ENCODE measurements at regions not wholly inside any gene's neighbourhood (a gene's known extent, or its start where the extent isn't known, plus 50 kb on each side); places are given as distances from the start of the nearest gene placed in this dataset.
"Not testable (repeated sequence)": the region's sequence is repeated elsewhere in the genome, so short reads cannot be mapped to it uniquely, and the experiment has no call there.

- no peak for DNase-seq (ENCODE audit: low read depth)
Measured at GRCh38 chr7:13708670-13709069, 280.8 kb downstream of the ETV1 start.

GRCh38 chr7:13713092-13713491 lies 276.4 kb downstream of the ETV1 start:
- no peak for DNase-seq (ENCODE audit: low read depth)

DNA sequence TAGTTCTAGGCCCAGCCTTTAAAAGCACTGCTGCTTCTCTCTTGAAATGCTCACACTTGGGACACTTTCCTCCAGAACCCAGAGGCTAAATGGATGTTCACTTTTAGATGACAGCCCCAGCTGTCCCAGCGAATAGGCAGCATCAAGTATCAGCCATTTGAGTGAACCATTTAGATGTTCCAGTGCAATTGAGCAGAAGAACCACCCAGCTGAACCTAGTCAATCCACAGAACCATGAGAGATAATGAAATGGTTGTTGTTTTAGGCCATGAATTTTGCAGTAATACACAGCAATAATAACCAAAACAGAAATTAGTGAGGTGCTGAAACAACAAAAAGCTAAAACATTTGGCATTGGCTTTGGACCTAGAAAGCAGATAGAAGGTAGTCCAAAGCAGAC lies 273.9 kb downstream of the ETV1 start:
- DNase-seq (ENCODE audit: low read depth), result no peak

GRCh38 chr7:13717031-13717430 lies 272.4 kb downstream of the ETV1 start:
- DNase-seq (ENCODE audit: low read depth), result peak; percentile 18

DNA sequence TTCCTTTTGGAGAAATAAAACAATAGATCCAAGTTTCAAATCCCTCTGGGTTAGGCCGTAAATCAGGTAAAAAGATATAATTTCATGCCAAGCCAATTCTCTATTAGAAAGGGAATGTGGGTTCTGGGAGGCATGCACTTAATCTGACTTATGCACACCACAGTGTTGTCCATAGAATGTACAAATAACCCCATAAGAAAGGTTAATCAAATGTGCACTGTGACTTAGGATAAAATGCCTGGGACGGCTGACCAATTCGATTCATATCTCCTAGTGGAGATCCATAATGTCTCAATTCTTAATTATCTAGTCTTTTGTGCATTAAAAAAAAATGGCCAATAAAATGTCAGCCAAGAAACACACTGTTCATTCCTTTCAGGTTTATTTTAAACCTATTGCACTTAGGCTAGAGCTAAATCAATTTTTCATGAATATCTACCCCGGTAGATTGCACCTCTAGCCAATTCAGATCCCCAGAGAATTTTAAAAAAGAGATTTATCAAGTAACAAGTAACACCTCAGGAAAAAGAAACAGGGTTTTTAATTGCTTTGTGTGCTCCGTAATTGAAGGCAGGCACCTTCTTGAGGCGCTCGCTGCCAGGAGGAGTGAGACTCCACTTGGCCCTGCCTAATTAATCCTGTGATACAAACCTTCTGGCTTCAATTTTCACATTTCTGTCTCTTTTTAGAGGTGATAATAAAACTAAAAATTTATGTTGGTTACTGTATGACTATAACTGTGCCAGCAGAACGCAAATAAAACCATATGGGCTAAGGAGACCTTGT lies 265.1 kb downstream of the ETV1 start:
- DNase-seq (ENCODE audit: low read depth), result no peak

DNA sequence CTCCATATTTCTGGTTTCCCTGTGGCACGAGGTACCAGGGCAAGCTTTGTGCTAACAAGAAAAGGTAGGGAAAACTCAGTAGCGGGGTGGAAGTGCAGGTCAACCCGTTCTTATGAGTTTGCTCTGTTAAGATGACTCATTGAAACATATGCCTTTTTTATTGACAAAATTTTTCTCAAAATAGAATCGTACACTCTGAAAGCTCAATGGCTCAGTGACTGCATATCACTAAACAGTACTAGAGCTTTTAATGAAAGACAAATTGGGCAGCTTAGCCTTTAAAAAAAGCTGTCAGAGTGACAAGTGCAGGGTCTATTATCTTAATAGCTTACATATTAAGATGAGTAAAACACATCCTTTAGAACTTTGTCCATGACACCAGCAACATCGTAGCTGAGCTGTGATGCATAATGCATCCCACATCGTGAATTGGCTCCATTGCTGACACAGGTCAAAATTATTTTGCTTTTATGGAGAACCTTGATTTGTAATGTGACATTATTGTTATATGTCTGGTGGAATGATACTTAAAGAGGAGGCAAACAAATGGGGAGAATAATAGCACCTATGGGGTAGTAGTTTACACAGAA lies 264.4 kb downstream of the ETV1 start:
- no peak for DNase-seq (ENCODE audit: low read depth)

- DNase-seq (ENCODE audit: low read depth), result no peak
Measured at GRCh38 chr7:13725591-13725990, 263.9 kb downstream of the ETV1 start.

- DNase-seq (ENCODE audit: low read depth), result no peak
Measured at GRCh38 chr7:13727279-13727678, 262.2 kb downstream of the ETV1 start.

- no peak for DNase-seq (ENCODE audit: low read depth)
Measured at GRCh38 chr7:13727751-13728150, 261.7 kb downstream of the ETV1 start.

- not testable (repeated sequence) for DNase-seq (ENCODE audit: low read depth)
Measured at GRCh38 chr7:13728430-13728829, 261.0 kb downstream of the ETV1 start.

DNA sequence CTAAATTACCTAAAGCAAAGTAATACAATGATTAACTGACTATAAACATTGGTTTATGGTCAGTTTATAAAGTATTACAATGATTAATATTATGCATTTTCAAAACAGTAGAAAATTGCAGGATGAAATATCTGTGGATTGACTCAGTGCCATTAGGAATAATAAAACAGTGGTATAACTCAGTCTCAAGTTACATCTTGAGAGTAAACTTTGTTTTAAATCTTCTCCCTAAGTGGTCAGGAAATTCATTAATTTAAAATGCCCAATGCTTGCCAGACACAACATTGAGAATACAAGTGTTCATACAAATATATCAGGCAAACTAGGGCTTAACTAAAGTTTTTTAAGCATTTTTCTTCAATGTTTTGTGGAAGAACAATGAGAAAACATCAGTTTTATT lies 257.8 kb downstream of the ETV1 start:
- DNase-seq (ENCODE audit: low read depth), result peak; percentile 46

DNA sequence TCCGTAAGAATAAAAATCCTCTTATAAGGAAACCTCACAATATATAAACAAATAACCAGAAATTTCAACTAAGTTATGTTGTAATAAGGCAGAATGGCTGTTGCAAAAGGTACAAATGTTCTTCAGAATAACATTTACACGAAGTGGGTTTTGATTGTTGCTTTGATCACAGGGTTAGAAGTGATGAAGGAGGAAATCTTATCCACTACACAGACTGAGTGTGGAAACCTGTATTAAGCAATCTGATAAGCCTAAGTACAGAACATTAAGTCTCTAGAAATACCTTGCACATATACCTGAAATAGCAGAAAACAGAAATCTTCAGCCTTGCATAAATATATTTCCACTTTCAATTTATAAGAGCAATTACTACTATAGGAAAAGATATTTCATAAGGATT lies 251.9 kb downstream of the ETV1 start:
- no peak for DNase-seq (ENCODE audit: low read depth)

DNA sequence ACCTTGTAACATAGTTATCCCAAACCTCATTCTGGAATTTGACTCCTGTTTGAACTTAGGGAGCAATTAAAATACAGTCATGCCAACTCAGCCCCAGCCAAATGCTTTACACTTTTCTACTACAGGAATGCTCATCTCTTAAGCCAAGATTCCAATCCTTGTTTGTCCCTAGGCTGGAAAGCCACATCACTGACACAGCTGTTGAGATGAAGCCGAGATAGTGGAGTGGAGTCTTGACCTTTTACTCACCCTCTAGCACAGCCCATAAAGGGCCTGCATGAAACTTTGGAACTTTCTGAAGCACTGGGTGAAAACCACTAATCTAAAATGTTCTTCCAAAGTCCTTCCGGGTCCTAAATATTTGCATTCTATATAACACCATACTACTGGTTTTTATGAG lies 247.3 kb downstream of the ETV1 start:
- DNase-seq (ENCODE audit: low read depth), result peak; percentile 28

- DNase-seq (ENCODE audit: low read depth), result peak; percentile 63
Measured at GRCh38 chr7:13742811-13743210, 246.7 kb downstream of the ETV1 start.

DNA sequence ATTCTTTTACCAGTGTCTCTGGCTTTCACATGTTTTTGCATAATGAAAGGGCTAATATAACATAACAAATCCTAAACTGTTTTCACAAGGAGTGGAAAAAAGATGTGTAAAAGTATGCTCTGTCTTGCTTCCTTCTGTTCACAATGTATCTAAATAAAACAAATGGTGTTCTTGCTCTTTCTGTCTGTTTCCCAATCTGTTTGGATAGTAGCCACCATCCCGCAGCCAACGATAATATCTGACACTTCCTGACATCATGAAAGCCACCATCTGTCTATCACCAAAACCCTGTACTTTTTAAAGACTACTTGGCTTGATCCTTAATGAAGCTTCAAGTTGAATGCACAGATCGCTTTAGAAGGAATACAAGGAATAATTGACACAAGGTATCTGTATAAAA lies 246.2 kb downstream of the ETV1 start:
- DNase-seq (ENCODE audit: low read depth), result peak; percentile 60

DNA sequence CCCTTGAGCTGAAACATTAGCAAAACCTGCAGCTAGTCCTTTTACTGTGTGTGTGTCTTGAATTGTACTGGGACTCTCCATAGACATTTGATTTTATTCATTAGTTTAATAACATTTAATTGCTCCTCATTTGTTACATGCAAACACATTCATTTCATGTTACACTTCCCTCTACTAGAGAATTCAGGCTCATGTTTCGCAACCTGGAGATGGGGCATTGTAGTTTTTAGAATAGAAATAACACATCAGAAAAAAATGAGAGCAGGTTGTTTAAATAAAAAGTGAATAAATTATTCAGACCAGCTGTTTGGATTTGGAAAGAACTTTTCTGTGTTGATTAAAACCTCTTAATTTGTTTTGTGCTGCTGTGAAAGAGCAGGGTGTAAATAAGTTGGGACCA lies 243.9 kb downstream of the ETV1 start:
- no peak for DNase-seq (ENCODE audit: low read depth)

GRCh38 chr7:13748998-13749397 lies 240.5 kb downstream of the ETV1 start:
- DNase-seq (ENCODE audit: low read depth), result no peak

DNA sequence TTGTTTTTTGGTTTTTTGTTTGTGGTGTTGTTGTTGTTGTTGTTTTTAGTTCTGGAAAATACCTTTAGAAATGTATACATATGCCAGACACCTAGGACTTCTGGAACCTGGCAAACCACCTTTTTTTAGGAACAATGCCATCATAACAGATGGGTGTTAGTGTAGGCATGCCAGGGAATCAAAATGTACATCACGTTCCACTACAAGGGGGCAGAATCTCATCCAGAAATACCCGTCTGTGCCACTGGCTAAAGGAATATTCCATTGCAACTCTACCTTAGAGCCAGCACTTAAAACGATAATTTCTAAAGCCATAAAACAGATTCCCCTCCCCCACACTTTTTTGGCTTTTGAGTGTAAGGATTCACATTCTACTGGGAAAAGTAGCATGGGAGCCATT lies 239.8 kb downstream of the ETV1 start:
- no peak for DNase-seq (ENCODE audit: low read depth)

GRCh38 chr7:13751766-13752165 lies 237.7 kb downstream of the ETV1 start:
- no peak for DNase-seq (ENCODE audit: low read depth)

DNA sequence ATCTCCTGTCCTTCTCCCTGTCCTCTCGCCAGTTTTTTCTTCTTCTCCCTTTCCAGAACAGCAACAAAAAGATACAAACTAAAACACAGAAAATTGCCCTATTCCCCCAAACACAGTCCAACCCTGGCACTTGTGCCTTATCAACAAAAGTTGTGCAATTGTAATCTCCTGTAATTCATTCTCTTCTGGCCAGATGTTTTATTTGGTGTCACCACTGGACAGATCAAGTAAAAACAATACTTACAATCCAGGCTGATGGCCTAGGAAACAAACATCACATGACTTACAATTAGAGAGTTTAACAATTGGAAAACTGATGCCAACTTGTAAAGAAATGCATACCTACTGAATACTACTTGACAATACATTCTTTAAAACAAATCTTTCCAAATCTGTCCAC lies 231.6 kb downstream of the ETV1 start:
- DNase-seq (ENCODE audit: low read depth), result no peak

DNA sequence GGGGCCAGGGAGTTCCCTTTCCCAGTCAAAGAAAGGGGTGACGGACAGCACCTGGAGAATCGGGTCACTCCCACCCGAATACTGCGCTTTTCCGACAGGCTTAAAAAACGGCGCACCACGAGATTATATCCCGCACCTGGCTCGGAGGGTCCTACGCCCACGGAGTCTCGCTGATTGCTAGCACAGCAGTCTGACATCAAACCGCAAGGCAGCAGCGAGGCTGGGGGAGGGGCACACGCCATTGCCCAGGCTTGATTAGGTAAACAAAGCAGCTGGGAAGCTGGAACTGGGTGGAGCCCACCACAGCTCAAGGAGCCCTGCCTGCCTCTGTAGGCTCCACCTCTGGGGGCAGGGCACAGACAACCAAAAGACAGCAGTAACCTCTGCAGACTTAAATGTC lies 223.6 kb downstream of the ETV1 start:
- not testable (repeated sequence) for DNase-seq (ENCODE audit: low read depth)

- no peak for DNase-seq (ENCODE audit: low read depth)
Measured at GRCh38 chr7:13770305-13770704, 219.2 kb downstream of the ETV1 start.

DNA sequence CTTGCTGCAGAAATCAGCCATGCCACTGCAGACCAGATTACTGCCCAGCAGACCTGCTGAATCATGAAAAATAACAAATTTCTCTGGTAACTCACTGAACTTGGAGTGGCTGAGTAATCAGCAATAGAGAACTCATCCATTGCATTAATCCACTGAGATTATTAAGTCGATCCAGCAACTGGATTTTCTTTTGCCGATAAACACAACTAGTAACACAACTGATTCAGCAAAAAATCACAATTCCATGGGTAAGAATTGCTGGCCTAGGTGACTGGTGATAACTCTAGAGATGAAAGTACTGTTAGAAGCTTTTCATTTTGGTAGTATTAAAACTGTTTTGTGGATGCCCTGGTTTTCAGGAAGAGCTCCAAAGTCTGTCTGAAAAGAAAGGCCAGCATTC lies 214.5 kb downstream of the ETV1 start:
- no peak for DNase-seq (ENCODE audit: low read depth)

DNA sequence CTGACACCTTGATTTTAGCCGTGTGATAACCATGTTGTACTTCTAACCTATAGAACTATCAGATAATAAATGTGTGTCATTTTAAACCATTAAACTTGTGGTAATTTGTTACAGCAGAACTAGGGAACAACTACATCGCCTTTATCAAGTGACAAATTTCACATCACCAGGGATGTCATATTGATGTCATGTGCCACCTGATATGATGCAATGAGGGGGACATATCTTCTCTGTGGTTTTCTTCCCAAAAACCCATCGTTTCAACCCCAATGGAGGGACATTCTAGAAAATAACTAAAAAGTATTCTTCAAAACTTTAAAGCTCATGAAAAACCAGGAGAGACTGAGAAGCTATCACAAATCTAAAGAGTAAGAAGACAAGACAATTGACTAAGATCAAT lies 212.2 kb downstream of the ETV1 start:
- no peak for DNase-seq (ENCODE audit: low read depth)

Measured in fibroblast of gingiva (primary cell).